ENCODE measurements at regions not wholly inside any gene's neighbourhood (a gene's known extent, or its start where the extent isn't known, plus 50 kb on each side); places are given as distances from the start of the nearest gene placed in this dataset.
"Not testable (repeated sequence)": the region's sequence is repeated elsewhere in the genome, so short reads cannot be mapped to it uniquely, and the experiment has no call there.

- DNase-seq, result no peak
Observed at GRCh38 chr18:60134806-60135205, 235.0 kb downstream of the PMAIP1 start.

GRCh38 chr18:60130284-60130683, 230.5 kb downstream of the PMAIP1 start:
- DNase-seq, result no peak

DNA sequence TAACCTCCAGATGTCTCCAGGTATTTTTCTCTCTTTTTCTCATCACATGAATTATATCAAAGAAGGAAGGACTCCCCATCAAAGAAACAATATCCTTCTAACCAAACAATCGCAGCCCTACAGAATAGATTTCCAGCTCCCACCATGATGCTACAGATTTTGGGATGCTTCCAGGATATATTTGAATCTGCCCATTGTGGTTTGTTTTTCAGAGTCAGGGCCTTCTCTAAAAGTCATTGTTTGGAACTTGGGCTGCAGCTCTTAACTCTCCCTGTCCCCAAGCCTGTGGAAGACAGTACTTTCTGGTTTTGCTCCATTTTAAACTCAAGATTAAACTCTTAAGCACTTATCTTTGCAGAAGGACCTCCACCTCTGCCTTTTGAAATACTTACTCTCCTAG, 223.2 kb downstream of the PMAIP1 start:
- DNase-seq, result no peak

DNA sequence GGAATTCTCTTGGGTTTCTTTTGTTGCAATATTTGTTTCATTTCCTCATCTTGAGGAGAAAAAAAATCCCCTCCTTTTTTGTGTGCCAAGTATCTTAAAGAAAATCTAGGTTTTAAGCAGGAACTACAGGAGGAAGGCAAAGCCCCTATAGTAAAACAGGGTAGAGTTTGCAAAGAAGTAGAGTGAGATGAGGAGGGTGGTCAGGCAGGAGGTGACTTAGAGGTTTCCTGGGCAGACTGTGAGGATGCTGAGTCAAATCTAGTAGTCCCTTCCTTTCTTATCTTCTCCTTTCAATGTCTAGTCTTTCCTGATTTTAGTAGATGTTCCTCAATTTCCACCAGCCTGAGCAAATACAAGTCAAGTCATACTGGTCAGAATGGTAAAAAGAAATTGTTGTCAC, 222.5 kb downstream of the PMAIP1 start:
- no peak for DNase-seq

DNA sequence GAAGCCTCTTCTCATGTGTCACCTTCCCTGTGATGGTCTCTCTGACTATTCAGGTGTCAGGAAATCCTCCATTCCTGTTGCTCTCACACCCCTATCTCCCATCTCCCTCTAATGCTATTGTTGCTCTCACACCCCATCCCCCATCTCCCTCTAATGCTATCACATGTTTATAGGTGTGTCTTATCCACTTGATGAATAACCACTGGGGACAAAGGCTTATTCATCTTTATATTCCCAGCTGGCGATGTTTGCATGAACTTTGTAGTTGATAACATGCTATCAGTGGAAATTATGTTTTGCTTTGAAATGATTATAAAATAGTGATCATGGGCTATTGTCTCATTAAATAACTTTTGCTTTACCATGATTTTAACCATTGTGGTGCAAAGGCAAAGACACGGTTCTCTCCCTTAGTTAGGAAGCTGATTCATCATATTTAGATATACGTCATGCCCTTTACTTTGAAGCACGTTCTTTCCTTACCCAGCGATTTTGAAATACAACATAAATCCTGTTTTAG, 220.5 kb downstream of the PMAIP1 start:
- no peak for DNase-seq

DNA sequence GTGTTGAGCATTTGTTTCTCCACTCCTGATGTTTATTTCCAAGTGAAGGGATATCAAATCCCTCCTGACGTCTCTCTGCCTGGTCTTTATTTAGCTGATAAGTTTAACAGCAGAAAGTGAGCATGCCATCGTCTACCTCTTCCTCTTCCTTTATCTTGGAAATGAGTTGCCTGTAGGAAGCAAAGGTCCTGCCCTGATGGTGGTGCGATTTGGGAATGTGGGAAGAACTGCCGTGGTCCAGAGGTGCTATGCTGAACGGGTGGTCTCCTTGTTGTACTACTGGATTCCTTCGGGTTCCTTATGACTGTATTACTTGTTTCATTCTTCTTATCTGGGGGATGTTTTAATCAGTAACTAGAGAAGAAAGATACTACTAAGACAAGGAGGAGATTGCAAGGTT, 217.5 kb downstream of the PMAIP1 start:
- DNase-seq, result no peak

DNA sequence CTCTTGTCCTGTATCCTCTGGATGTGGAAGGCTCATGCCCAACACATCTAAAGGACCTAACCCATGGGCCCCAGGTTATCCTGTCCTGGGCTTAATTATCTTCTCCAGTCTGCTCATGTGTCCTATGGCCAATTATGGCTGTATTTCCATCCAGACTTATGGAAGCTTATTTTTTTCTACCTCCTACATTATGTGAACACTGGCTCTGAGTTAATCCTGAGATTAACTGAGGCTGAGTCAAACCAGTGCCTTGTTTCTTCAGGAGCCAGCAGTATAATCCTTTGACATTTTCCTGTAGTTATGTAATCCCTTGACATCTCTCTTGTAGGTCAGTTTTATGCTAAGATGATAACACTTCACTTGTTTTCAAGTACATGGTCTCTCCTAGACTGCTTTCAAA, 213.6 kb downstream of the PMAIP1 start:
- DNase-seq, result no peak

DNA sequence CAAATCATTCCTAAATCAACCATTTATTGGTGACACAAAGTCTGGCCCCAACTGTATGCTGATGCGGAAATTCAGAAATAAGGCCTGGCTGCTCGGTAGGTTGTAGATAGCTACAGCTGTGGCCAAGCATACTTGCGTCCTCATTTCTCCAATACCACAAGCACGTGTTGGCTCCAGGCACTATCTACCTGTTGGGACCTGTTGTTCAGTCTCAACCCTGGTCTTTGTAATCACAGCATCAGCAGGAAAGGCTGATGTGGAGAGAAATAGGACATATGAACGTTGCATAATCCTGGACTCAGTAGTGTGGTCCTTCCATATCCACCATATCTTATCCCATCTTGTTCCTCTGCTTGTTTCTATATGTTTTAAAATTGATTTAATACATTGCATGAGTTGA, 212.6 kb downstream of the PMAIP1 start:
- no peak for DNase-seq

DNA sequence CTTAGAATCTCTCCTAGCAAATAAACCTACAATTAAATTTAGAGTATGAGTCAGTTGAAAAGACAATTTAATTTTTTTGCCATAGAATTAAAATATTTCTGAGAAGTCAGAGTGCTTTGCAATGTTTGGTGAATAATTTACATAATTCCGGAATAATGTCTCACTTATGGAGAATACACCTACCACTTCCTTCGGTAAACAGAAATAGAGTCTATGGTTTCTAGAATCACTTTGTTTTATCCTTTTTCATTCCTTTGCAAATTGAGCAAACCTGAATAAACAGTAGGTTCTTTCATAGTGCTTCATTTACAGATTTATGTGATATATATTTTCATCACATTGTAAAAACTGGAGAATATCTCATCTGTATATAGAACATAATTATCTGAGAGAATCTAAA, 211.7 kb downstream of the PMAIP1 start:
- no peak for DNase-seq

DNA sequence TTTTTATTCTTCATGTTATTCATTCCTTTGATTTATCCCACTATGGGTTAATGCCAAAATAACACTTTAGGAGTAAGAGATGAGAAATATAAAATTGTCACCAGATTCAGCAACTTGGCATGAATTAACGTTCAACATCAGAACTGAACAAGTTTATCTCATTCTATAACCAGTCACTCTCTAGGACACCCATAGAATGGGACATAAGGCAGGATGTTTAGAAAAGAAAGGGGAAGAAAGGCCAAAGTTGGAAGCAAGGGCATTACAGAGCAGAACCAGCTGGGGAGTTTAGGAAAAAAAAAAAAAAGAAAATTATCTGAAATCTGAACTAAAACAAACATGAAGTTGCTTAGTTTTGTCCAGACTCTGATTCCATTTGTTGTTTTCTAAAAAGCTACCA, 211.0 kb downstream of the PMAIP1 start:
- DNase-seq, result no peak

GRCh38 chr18:60100778-60101177, 201.0 kb downstream of the PMAIP1 start:
- no peak for DNase-seq

- DNase-seq, result no peak
Observed at GRCh38 chr18:60099709-60100108, 199.9 kb downstream of the PMAIP1 start.

DNA sequence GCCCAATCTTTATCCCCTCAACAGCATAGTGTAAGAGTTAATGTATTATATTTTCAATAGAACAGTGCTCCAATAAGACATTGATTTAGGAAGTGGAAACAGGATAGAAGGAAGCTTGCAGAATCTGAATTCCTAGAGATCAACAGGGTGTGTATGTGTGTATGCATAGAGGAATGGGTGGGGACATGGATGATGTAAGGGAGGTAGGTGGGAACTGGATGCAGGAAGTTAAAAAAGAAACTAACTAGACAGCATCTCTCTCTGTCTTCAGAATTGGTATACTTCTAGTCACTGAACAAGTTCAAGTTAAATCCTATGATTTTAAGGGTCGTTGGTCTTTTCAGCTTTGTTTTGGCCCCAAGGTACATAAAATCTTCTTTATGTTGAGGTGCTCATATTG, 196.6 kb downstream of the PMAIP1 start:
- peak; percentile 4 for DNase-seq

- DNase-seq, result no peak
Observed at GRCh38 chr18:60092073-60092472, 192.3 kb downstream of the PMAIP1 start.

GRCh38 chr18:60090170-60090569, 190.4 kb downstream of the PMAIP1 start:
- DNase-seq, result peak; percentile 21

GRCh38 chr18:60082790-60083189, 183.0 kb downstream of the PMAIP1 start:
- no peak for DNase-seq

GRCh38 chr18:60082282-60082681, 182.5 kb downstream of the PMAIP1 start:
- no peak for DNase-seq

- no peak for DNase-seq
Observed at GRCh38 chr18:60075477-60075876, 175.7 kb downstream of the PMAIP1 start.

GRCh38 chr18:60070631-60071030, 170.8 kb downstream of the PMAIP1 start:
- peak; percentile 32 for DNase-seq

GRCh38 chr18:60069145-60069544, 169.3 kb downstream of the PMAIP1 start:
- no peak for DNase-seq

- no peak for DNase-seq
Observed at GRCh38 chr18:60067426-60068210, 167.8 kb downstream of the PMAIP1 start.

DNA sequence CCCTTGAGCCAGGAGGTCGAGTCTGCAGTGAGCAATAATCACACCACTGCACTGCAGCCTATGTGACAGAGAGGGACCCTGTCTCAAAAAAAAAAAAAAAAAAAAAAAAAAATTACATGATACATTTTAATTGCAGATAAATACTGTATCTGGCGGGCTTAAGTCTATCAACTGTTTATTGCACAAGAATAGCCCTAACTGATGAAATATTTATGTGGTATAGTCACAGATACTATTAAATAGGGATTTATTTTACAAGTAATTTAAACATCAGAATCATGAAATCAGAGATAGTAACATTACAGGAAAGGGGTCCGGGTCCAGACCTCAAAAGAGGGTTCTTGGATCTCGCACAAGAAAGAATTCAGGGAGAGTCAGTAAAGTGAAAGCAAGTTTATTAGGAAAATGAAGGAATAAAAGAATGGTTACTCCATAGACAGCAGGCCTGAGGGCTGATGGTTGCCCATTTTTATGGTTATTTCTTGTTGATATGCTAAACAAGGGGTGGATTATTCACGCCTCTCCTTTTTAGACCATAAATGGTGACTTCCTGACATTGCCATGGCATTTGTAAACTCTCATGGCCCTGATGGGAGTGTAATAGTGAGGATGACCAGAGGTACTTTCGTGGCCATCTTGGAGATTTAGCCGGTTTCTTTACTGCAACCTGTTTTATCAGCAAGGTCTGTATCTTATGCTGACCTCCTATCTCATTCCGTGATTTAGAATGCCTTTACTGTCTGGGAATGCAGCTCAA, 166.6 kb downstream of the PMAIP1 start:
- no peak for DNase-seq

- peak; percentile 14 for DNase-seq
Observed at GRCh38 chr18:60064271-60064670, 164.5 kb downstream of the PMAIP1 start.

DNA sequence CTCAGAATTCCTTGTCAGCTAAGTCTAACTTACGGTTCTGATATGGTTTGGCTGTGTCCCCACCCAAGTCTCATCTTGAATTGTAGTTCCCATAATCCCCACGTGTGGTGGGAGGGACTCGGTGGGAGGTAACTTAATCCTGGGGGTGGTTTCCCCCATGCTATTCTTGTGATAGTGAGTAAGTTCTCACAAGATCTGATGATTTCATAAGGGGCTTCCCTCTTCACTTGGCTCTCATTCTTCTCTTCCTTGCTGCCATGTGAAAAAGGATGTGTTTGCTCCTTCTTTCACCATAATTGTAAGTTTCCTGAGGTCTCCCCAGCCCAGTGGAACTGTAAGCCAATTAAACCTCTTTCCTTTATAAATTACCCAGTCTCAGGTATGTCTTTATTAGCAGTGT, 163.0 kb downstream of the PMAIP1 start:
- DNase-seq, result not testable (repeated sequence)
